Endothelial cell of umbilical vein (primary cell): ENCODE measurements at regions not wholly inside any gene's neighbourhood (a gene's known extent, or its start where the extent isn't known, plus 50 kb on each side); places are given as distances from the start of the nearest gene placed in this dataset.

Source experiments
- CTCF ChIP-seq, 2 donors: IDR thresholded peaks; 1 replicate in 1 of 2; 2 replicates in 1 of 2; pipeline ENCODE4 v1.5.1; 2011; ENCODE audit warnings: low read length in 2 of 2, mild to moderate bottlenecking in 2 of 2, moderate library complexity in 2 of 2, control low read depth in 1 of 2, inconsistent platforms in 1 of 2, low read depth in 1 of 2; ENCODE audit not compliant: insufficient read depth in 1 of 2; ENCODE audit errors: extremely low read depth in 1 of 2
- EZH2 ChIP-seq: IDR thresholded peaks from 2 replicates; pipeline ENCODE4 v1.6.1; 2012; ENCODE audit warnings: borderline replicate concordance, low read depth, mild to moderate bottlenecking, moderate library complexity, low read length, inconsistent platforms; ENCODE audit not compliant: severe bottlenecking

- no peak for TF ChIP-seq EZH2
- TF ChIP-seq CTCF (IDR thresholded peaks at IDR 0.05; ENCODE audit: extremely low read depth in 1 of 2, insufficient read depth in 1 of 2, low read depth in 1 of 2, low read length in 2 of 2), result no peak
Observed at GRCh38 chr2:78757640-78758039, 267.9 kb upstream of the REG3G start.
